ENCODE measurements at regions not wholly inside any gene's neighbourhood (a gene's known extent, or its start where the extent isn't known, plus 50 kb on each side); places are given as distances from the start of the nearest gene placed in this dataset.

- no peak for TF ChIP-seq POLR2A (IDR thresholded peaks at IDR 0.05)
- no peak for TF ChIP-seq CTCF (IDR thresholded peaks at IDR 0.05)
Measured at GRCh38 chr1:229856009-229856650, 210.9 kb upstream of the GALNT2 start.
